H1 (cell line): ENCODE measurements at regions not wholly inside any gene's neighbourhood (a gene's known extent, or its start where the extent isn't known, plus 50 kb on each side); places are given as distances from the start of the nearest gene placed in this dataset.

Experiments used
- CHD7 ChIP-seq: fragments of 300-600 bp; sonication (generic); IDR thresholded peaks from 2 replicates; pipeline ENCODE4 v1.7.1; 2012; ENCODE audit warnings: low read length, moderate library complexity, mild to moderate bottlenecking, inconsistent platforms; ENCODE audit not compliant: insufficient replicate concordance
- CREB1 ChIP-seq: IDR thresholded peaks from 2 replicates; pipeline ENCODE4 v1.6.1; 2012; ENCODE audit warnings: inconsistent platforms
- EGR1 ChIP-seq: IDR thresholded peaks from 2 replicates; pipeline ENCODE4 v1.6.1; 2011; ENCODE audit warnings: low read depth, low read length, borderline replicate concordance
- GABPA ChIP-seq: IDR thresholded peaks from 2 replicates; pipeline ENCODE4 v1.6.1; 2011; ENCODE audit warnings: mild to moderate bottlenecking, low read length, moderate library complexity, borderline replicate concordance; ENCODE audit not compliant: insufficient read depth
- KDM1A ChIP-seq: fragments of 200-600, 300-600 bp; sonication (generic); IDR thresholded peaks from 2 replicates; pipeline ENCODE4 v1.7.1; 2016; ENCODE audit warnings: mild to moderate bottlenecking, low read length, borderline replicate concordance
- RFX5 ChIP-seq: IDR thresholded peaks from 2 replicates; pipeline ENCODE4 v1.6.1; 2011; ENCODE audit warnings: low read depth, low read length, improper control_type of control experiment, borderline replicate concordance
- SP4 ChIP-seq: IDR thresholded peaks from 2 replicates; pipeline ENCODE4 v1.6.1; 2012; ENCODE audit warnings: low read length, inconsistent platforms
- TAF7 ChIP-seq: optimal IDR thresholded peaks from 2 replicates; pipeline ENCODE3; 2011; ENCODE audit warnings: low read depth, mild to moderate bottlenecking, inconsistent platforms, low read length, moderate library complexity, borderline replicate concordance
- TF ChIP-seq, protein P1 (sequence below): IDR thresholded peaks from 2 replicates; pipeline ENCODE4 v1.6.1; 2012; ENCODE audit warnings: low read length, inconsistent platforms

GRCh38 chr10:47095211-47095610, 184.0 kb downstream of the PTPN20 start (continued):
- no peak for TF ChIP-seq CHD7
- no peak for TF ChIP-seq KDM1A
- TF ChIP-seq, protein P1, sequence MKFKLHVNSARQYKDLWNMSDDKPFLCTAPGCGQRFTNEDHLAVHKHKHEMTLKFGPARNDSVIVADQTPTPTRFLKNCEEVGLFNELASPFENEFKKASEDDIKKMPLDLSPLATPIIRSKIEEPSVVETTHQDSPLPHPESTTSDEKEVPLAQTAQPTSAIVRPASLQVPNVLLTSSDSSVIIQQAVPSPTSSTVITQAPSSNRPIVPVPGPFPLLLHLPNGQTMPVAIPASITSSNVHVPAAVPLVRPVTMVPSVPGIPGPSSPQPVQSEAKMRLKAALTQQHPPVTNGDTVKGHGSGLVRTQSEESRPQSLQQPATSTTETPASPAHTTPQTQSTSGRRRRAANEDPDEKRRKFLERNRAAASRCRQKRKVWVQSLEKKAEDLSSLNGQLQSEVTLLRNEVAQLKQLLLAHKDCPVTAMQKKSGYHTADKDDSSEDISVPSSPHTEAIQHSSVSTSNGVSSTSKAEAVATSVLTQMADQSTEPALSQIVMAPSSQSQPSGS, result no peak
- no peak for TF ChIP-seq GABPA
- TF ChIP-seq TAF7, result no peak
- no peak for TF ChIP-seq RFX5
- no peak for TF ChIP-seq SP4
- TF ChIP-seq EGR1, result no peak
- no peak for TF ChIP-seq CREB1
